GM19467 (cell line): ENCODE measurements at regions not wholly inside any gene's neighbourhood (a gene's known extent, or its start where the extent isn't known, plus 50 kb on each side); places are given as distances from the start of the nearest gene placed in this dataset.

ENCODE experiments used
- ATAC-seq: cut with Tn5 transposase; IDR thresholded peaks from one replicate; pipeline ENCODE4 v1.9.1; 2021; ENCODE audit warnings: mild to moderate bottlenecking, moderate library complexity; ENCODE audit not compliant: unreplicated experiment

DNA sequence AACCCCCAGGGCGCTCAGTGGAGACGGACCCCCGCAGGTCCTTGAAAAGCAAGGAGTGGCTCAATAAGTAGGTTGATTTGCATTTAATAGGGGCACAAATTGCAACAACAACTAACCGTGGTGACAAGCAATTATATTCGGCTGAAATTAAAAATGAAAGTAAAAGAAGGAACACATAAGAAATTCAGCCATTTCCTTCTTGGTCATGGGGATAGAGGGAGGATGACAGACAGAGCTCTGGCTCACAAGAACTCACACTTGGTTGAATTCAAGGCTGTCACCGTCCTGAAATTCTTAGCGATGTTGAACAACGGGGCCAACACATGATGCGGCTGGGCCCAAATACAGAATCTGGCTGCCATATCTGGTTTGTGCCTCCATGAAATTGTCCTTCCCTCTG is 129.0 kb downstream of the EDN3 start:
- no peak for ATAC-seq

DNA sequence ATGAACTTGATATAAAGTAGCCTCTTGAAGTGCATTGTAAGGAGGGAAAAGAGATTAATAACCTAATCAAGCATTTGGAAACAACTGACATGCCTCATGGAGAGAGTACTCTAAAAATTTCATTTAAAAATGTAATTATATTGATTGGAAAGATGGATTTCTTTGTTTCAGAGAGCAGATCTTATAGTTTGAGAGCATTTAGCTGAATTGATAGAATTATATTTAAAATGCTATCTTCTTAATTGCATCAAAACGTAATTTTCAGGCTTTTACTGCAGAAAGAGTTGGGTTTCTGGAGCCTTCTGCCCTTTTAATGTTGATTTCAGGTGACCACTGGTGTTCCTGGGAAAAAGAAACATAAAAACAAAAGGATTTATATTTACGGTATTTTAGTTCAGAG is 130.6 kb downstream of the EDN3 start:
- no peak for ATAC-seq

DNA sequence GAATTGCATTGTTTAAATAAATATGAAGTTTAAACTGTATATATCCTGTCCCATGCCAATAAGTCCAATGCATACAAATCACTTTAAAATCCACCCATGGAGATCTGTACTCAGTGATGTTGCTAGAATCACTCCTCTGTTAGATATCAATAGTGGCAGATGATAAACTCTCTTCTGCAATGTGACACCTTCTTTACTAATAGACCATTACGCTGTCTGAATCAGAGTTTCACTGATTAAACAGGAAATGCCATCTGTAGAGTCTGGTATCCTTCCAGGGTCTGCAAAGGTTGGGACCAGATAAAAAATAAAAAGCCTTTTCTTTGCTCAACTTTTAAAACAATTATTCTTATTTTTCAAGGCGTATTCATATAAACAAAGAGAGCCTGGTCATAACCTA is 134.5 kb downstream of the EDN3 start:
- no peak for ATAC-seq

DNA sequence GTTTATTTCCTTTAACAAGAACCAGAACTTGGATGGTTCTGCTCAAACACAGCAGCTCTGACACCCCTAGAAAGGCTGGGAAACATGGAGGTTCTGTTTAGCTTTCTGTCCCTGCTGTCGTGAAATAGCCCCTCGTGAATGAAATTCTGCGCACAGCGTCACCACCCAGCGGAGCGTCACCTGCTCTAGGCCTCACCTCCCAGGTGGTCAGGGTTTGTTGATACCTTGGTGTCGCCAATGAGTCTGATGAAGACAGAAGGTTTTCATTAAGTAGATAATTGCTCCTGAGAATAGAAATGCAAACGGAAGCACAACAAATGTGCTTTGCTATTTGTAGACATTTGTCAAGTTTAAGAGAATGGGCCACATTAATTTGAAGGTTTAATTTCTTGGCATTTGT is 135.1 kb downstream of the EDN3 start:
- no peak for ATAC-seq

DNA sequence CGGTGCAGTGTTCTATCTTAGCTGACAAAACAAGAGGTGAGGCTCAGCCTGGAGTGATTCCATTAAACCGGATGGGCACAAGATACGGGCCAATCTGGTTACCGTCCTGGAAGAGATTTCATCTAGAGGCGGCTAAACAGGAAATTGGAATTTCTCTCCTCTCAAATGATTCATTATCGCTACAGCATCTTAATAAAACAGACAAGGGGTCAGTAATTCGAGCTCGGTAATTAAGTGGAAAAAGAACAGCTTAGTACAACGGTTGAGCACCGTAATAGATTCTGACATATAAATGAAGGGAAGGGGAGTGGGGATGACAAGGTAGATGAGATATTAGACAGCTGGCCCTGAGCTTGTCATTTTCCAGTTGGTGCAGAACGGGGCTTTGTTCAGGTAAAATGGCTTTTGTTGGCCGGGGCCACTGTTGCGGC is 137.2 kb downstream of the EDN3 start:
- no peak for ATAC-seq

DNA sequence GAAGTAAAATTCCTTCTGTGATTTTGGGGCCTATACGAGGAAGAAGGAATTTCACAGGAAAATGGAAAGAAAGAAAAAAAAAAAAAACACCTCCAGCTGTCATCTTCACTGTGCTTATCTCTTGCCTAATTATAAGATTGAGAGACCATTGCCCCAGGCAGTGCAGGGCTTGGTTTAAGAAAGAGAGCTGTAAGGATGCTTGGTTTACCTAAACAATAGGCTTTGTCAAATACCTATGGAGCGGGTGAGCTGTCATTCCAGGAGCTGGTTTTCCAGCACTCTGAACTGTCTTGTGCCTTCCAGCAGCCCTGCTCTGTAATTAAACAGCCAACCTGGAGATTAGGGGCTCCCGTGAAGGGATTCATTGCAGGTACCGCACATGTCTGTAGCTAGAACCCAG is 137.8 kb downstream of the EDN3 start:
- no peak for ATAC-seq

DNA sequence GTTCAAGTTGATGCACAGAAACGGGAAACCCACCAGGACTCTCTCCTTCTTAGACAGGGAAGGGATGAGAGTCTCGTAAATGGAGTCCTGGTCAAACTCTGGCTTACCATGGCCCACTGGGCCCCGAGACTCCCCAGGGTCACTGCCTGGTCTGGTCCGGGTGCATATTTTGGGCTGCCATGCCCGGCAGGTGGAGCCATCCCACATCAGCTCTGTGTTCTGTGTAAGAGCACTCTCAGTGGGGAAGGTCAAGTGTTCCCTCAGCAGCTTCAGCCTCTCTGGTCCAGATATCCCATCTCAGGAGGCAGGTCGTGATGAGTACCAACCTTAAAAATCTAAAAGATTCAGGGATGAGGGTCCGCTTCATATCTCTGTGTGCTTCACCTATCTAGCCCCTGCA is 138.8 kb downstream of the EDN3 start:
- ATAC-seq: no peak

DNA sequence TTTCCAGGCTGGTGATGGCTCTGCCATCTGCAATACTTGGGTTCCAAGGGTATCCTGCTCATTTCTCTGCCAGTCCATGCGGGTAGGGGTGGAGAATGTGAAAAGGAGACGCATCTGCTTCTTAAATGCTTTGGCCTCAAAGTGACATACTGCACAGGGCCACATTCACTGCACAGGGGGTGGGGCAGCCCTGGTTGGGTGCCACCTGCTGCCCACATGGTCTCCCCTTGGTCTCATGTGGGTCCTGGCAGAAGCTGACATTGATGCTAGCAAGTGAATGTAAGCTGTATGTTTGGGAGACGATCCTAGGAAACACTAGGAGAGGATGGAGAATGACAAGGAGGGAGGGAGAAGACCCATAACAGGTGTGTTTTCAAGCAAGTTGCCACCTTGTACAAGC is 140.9 kb downstream of the EDN3 start:
- no peak for ATAC-seq

DNA sequence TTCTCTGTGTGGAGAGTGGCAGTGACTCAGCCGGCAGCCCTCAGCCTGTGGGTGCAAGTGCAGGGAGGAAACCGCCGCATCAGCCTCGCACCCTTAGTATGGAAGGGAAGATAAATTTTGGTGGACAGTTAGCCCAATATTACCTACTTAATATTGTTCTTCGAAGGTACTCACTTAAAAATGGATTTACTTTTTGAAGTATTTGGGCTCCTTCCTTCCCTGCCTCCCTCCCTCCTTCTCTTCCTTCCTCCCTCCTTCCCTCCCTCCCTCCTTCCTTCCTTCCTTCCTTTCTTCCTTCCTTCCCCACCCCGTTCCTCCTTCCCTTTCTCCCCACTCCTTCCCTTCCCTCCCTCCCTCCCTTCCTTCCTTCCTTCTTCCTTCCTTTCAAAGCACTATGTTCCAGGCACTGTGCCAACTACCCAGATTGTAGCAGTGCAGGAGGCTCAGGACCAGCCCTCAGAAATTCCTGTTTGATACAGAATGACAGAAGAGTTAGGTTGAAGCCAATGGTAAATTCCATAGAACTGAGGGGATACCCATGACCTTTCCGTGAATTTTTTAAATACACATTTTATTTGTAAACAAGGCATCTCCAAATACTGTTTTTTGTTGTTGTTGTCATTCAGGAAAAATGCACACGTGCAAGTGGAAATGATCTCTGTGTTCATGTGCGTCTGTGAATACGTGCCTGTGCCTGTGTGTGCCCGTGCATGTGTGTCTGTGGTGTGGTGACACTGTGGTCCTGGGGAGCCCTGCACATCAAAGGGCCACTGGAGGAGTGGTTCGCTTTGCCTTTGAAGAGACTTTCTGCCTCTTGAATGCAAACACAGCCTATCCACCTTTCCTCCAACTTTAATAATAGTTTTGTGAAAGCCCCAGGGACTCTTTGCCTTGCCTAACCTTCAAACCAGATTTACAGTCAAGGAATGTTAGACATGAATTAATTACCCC is 141.7 kb downstream of the EDN3 start:
- ATAC-seq: no peak

DNA sequence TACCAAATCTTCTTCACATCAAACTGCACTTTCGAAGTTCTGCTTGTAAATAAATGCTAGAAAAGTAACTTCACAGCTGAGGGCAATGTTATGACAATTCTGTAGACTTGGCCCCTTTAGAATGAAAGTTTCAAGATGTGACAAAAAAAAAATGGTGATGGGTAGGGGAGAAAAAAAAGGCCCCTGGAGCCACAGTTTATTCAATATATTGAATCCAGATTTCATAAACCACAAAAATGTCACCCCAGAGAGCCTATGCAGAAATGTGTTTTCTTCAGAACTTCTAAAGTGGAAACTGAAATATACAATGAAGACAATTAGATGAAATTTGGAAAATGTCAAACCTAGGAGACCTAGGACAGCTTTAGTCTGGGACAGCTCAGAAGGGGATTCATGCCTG is 143.1 kb downstream of the EDN3 start:
- no peak for ATAC-seq

DNA sequence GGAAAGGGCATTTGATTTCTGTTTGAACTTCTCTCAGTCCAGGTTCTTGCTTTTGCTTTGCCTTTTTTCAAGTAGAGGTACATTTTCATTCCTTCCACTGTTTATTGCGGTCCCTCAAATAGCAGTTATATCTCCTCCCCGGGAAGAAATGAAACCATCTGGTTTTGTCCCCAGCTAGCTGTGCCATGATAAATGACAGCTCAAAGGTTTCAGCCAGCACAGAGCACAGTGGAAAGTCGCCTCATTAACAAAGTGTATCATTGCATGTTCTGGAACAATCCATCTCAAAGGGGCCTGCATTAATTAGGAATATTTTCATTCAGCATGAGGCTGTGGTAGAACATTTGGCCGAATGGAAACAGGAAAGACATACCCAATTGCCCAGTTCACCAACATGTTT is 146.0 kb downstream of the EDN3 start:
- no peak for ATAC-seq

DNA sequence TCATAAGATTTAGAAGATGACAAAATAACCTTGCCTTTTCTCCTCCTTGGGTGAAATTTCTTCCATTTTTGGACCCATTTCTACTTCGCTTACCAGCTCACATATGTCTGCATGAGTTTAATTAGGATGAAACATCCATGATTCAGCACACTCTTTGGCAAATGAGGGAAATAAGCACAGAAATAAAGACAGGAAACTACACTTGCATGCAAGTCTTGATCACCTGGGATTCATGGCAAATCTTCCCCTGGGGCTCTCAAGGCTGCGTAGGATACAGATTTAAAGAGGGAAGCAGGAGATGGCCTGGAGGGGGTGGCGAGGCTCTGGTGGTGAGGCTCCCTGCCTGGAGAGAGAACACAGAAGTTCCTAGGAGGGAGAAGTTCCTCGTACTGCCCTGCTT is 147.8 kb downstream of the EDN3 start:
- no peak for ATAC-seq

DNA sequence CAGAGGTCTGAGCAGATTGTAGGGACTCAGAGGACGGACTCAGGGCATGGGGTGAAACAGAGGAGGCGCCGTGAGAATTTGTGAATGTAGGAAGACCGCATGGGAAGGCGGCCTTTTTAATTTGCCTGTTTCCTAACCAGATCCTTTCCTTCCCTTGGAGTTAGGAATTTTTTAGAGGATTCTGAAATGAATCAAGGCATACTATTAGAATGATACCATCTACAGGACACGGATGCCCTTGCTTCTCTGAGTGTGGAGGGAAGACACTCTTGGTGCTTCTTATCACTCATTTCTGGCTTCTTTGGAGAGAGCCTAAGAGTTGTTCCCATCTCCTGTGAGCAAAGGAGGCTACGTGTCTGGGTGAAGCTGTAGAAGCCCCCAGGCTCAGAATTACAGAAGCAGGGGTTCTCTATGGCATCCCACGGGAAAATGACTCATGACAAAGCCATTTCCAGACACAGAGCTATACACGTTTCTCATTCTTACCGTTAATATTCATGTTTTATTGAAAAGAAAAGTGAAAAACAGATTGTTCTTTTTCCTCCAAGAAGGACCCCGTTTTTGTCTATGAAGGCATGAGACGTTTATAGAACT is 148.5 kb downstream of the EDN3 start:
- no peak for ATAC-seq

DNA sequence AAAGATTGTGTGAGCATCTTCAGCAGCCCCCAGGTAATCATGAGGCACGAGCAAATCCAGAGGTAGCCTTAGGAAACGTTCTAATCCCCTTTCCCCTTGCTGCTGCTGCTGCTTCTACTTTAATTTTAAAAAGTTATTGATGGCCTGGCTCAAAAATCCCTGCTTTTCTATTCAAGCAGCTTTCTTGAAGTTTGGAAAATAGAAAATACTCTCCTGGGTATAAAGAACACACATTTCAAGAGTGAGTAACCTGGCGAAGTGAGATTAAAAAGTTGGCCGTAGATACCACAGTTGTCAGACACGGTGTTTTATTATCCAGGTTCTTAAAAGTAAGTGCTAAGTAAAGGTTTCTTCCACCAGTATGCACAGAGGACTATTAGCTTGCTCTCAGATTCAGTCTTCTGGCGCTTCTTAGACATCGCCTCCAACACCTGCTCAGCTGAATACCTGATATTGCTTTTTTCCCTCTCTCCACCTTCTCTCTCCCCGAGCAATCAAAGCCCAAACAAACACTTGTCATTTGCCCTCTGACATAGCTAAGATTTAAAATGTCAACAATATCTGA is 150.7 kb downstream of the EDN3 start:
- no peak for ATAC-seq

DNA sequence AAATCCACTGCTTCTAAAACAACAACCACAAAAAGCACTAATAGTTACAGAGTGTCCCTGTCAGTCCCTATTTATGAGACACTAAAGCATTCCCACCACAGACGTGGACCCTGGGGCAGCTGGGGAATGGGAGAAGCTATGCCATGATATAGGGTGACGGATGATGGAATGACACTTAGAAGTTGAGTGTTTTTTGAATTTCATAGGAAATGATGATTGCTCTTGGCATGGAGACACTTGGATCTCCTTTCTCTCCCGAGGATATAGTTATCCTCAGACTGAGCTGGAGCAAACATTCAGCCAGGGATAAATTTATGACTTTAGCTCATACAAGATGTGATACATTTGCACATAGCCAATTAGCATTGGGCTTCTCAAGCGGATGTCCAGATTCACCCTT is 151.2 kb downstream of the EDN3 start:
- no peak for ATAC-seq

DNA sequence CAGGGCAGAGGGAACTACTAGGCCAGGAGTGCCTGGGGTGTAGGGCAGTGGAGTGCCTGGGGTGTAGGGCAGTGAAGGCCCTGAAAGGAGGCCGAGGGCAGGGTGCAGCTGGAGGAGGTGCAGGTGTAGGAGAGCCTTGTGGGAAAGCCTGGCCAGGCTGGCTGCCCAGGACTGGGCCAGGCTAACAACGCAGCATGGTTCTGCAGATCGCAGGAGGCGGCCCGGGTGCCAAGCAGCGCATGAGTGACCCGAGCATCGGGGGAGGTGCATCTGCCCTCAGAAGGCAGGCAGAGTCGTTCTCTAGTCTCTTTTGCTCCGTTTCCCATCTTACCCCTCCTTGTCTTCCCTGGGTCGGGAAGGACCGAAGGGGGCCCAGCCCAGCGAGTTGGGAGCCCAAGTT is 151.5 kb upstream of the PHACTR3 start:
- ATAC-seq: no peak

DNA sequence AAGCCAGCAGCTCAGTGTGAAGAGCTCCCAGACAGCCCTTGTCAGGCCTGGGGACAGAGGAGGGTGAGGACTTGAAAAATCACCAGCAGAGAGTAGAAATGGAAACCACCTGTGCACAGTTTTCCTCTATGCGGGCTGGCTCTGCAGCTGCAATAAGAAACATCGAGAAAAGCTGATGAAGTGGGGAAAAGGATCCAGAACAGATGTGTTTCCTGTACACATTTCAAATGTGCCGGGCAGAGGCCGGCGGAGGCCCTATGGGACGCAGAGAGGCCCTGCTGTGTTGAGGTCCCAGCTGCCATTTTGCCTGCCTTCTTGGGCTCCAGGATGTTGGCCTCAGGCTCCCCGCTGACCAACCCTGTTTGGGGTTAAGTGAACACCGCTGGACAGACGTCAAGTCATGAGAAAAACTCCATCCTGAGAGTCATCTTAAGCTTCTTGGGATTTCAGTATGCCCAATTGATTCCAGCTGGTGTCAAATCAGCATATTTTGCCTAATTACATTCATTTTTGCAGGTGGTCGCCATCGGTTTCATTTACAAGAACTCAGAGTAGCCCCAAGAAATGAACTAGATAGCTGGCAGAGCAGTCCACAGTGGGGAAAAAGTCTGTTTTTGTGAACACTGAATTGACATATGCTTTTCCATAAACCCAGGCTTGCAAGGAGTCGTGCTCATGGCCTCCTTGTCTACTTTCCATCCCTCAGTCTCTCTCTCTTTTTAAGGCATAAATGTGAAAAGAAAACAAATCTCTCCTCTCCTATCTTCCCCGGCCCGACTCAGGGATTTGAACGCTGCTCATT is 150.4 kb upstream of the PHACTR3 start:
- no peak for ATAC-seq

DNA sequence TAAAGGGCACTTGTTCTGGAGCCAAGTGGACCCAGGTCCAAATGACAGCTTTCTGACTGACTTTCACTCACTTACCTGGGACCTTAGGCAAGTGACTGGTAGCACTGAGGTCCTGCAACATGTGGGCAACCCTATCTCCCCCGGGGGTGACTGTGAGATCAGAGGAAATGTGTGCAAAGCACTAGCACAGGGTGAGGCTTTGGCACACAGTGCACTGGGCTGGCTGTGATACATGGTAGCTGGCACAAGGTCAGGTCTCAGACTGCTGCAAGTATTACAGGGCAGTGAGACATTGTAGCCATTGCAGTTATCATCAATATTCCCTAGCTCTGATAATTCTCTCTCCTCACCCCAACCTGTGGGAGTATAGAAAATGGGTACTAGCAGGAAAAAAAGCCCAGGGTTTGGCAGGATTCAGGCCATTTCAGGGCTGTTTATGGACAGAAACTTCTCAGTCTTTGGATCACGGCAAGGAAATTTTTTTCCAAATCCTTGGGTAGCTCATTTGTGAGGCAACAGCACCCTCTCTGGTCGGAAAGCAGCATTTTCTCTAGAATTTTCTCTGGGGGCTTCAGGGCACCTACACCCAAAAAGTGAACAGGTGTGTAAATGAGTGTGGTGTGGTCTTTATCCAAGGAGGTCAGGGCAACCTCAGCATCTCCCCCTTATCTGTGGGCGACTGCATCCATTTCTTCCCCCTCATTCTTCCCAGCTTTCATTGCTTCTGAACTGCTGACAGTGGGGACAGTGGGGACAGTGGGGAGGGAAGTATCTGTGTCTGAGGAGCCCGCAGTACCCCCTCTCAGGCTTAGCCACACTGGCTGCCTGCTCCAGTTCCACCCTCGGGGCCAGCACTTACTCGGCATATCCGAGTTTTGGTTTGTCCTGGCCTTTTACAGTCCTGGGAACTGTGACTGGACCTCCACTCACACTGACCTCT is 148.7 kb upstream of the PHACTR3 start:
- ATAC-seq: no peak

DNA sequence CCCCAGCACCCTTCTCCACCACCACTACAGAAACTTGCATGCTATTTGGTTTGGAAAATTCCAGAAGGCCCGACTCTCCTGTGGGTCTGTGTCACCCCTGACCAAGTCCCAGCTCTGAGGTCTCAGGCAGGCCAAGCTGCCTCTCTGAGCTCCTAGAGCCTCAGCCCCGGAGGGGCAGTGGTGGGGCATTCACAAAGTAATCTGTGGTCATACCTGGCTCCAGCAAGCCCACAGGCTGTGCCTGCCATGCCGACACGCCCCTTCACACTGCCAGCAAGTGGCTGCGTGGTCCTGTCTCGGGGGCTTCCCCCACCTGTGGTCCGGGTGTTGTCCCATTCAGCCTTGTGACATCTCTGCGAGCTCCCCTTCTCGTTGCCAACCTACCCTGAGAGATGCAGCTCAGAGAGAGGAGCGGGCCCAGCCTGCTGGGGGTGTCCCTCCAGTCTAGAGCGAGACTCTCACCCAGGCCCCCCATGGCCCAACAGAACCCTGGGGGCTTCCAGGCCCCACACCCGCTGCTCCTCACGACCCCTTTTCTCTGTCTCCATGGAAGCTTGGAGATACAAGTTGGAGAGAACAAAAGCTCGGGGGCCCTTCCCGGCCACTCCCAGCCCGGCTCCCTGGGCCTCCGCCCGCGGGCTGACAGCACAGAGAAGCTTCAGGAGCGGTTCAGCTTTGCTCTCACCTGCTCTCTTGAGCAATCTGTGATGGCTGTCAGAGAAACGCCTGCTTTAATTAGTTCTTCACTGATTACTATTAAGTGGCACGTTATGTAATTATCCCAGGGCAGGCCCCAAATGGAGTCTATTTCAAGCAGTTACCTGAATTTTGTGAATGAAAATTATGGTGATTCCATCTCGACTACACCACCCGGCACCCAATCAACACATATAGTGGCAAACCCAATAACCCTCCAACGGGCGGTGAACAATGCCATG is 147.7 kb upstream of the PHACTR3 start:
- no peak for ATAC-seq
